ENCODE measurements at regions not wholly inside any gene's neighbourhood (a gene's known extent, or its start where the extent isn't known, plus 50 kb on each side); places are given as distances from the start of the nearest gene placed in this dataset.
"Not testable (repeated sequence)": the region's sequence is repeated elsewhere in the genome, so short reads cannot be mapped to it uniquely, and the experiment has no call there.

- no peak for DNase-seq
Measured at GRCh38 chr18:75723521-75724340, 296.2 kb upstream of the SMIM21 start.

- DNase-seq: no peak
Measured at GRCh38 chr18:75714766-75715165, 287.3 kb upstream of the SMIM21 start.

- not testable (repeated sequence) for DNase-seq
Measured at GRCh38 chr18:75712124-75712867, 284.8 kb upstream of the SMIM21 start.

GRCh38 chr18:75700561-75700960 lies 273.1 kb upstream of the SMIM21 start:
- no peak for DNase-seq

GRCh38 chr18:75698861-75699260 lies 271.4 kb upstream of the SMIM21 start:
- peak; percentile 38 for DNase-seq

GRCh38 chr18:75697493-75697892 lies 270.0 kb upstream of the SMIM21 start:
- DNase-seq: no peak

GRCh38 chr18:75696391-75696790 lies 268.9 kb upstream of the SMIM21 start:
- DNase-seq: no peak

GRCh38 chr18:75694292-75694691 lies 266.8 kb upstream of the SMIM21 start:
- DNase-seq: no peak

GRCh38 chr18:75691483-75691882 lies 264.0 kb upstream of the SMIM21 start:
- no peak for DNase-seq

- DNase-seq: not testable (repeated sequence)
Measured at GRCh38 chr18:75690283-75690682, 262.8 kb upstream of the SMIM21 start.

- DNase-seq: no peak
Measured at GRCh38 chr18:75687626-75688025, 260.1 kb upstream of the SMIM21 start.

- no peak for DNase-seq
Measured at GRCh38 chr18:75683426-75683825, 255.9 kb upstream of the SMIM21 start.

- no peak for DNase-seq
Measured at GRCh38 chr18:75681538-75682115, 254.1 kb upstream of the SMIM21 start.

- DNase-seq: no peak
Measured at GRCh38 chr18:75679331-75679730, 251.8 kb upstream of the SMIM21 start.

- DNase-seq: no peak
Measured at GRCh38 chr18:75678627-75679026, 251.1 kb upstream of the SMIM21 start.

GRCh38 chr18:75677696-75678455 lies 250.4 kb upstream of the SMIM21 start:
- no peak for DNase-seq

GRCh38 chr18:75660932-75661331 lies 233.4 kb upstream of the SMIM21 start:
- DNase-seq: no peak

- no peak for DNase-seq
Measured at GRCh38 chr18:75659535-75660023, 232.1 kb upstream of the SMIM21 start.

- DNase-seq: peak; percentile 46
Measured at GRCh38 chr18:75658330-75658729, 230.8 kb upstream of the SMIM21 start.

GRCh38 chr18:75656563-75657247 lies 229.2 kb upstream of the SMIM21 start:
- no peak for DNase-seq

- no peak for DNase-seq
Measured at GRCh38 chr18:75656035-75656434, 228.5 kb upstream of the SMIM21 start.

Data from NCI-H510A (cell line).